ENCODE measurements at regions not wholly inside any gene's neighbourhood (a gene's known extent, or its start where the extent isn't known, plus 50 kb on each side); places are given as distances from the start of the nearest gene placed in this dataset.
"Not testable (repeated sequence)": the region's sequence is repeated elsewhere in the genome, so short reads cannot be mapped to it uniquely, and the experiment has no call there.

DNA sequence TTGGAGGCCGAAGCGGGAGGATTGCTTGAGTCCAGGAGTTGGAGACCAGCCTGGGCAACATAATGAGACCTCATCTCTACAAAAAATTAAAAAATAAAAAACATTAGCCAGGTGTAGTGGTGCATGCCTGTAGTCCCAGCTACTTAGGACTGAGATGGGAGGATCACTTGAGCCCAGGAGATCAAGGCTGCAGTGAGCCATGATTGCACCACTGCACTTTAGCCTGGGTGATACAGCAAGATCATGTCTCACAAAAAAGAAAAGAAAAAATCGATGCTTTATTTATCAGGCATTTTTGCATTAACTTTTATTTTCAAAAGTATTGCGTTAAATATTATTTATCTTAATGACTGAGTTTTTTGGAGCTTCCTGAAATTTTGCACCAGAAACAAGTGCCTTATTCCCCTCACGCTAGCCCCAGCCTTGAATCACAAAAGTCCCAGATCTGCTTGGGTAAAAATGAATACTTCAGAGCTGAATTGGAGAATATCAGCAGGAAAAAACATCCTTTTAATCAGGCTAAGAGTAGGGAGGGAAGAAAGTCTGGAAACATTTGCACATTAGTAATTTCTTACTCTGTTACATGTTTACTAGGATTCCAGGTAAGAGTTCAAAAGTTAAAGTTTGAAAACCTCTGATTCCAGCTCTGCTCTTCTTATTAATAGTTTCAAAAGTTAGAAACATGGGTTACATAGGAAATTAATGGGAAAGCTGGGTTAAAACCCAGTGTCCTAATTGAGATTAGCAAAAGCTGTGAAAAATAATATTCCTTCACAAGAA lies 111.4 kb upstream of the FOXN2 start:
- no peak overlapping the region for H3K4me3 ChIP-seq (ENCODE audit: low read depth, low read length)
- no peaks in the 10 kb centered on the region for H3K36me3 ChIP-seq (ENCODE audit: control insufficient read depth, insufficient read depth, low read length)
- TF ChIP-seq, protein P1, sequence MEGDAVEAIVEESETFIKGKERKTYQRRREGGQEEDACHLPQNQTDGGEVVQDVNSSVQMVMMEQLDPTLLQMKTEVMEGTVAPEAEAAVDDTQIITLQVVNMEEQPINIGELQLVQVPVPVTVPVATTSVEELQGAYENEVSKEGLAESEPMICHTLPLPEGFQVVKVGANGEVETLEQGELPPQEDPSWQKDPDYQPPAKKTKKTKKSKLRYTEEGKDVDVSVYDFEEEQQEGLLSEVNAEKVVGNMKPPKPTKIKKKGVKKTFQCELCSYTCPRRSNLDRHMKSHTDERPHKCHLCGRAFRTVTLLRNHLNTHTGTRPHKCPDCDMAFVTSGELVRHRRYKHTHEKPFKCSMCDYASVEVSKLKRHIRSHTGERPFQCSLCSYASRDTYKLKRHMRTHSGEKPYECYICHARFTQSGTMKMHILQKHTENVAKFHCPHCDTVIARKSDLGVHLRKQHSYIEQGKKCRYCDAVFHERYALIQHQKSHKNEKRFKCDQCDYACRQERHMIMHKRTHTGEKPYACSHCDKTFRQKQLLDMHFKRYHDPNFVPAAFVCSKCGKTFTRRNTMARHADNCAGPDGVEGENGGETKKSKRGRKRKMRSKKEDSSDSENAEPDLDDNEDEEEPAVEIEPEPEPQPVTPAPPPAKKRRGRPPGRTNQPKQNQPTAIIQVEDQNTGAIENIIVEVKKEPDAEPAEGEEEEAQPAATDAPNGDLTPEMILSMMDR (IDR thresholded peaks at IDR 0.05; ENCODE audit: insufficient read depth, low read length, poor library complexity, severe bottlenecking) = no peak
- no peak for DNase-seq (ENCODE audit: low read depth)
- H3K27me3 ChIP-seq (ENCODE audit: control insufficient read depth, insufficient read depth, low read length) = no peaks in the 10 kb centered on the region

DNA sequence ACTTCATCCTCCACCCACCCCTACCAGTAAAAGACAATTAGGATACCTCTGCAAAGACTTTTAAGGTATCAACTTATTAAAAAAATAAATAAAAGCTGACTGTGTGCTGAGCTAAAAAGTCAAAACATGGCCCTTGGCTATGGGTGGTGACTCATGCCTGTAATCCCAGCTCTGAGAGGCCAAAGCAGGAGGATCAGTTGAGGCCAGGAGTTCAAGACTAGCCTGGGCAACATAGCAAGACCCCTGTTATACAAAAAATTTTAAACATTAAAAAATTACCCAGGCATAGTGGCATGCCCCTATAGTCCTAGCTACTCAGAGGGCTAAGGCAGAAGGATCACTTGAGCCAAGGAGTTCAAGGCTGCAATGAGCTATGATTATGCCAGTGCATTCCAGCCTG lies 110.8 kb upstream of the FOXN2 start:
- TF ChIP-seq, protein P1 (IDR thresholded peaks at IDR 0.05; ENCODE audit: insufficient read depth, low read length, poor library complexity, severe bottlenecking) = no peak
- DNase-seq (ENCODE audit: low read depth) = no peak
- H3K27me3 ChIP-seq (ENCODE audit: control insufficient read depth, insufficient read depth, low read length) = no peaks in the 10 kb centered on the region
- no peak overlapping the region for H3K4me3 ChIP-seq (ENCODE audit: low read depth, low read length)
- H3K36me3 ChIP-seq (ENCODE audit: control insufficient read depth, insufficient read depth, low read length) = no peaks in the 10 kb centered on the region

DNA sequence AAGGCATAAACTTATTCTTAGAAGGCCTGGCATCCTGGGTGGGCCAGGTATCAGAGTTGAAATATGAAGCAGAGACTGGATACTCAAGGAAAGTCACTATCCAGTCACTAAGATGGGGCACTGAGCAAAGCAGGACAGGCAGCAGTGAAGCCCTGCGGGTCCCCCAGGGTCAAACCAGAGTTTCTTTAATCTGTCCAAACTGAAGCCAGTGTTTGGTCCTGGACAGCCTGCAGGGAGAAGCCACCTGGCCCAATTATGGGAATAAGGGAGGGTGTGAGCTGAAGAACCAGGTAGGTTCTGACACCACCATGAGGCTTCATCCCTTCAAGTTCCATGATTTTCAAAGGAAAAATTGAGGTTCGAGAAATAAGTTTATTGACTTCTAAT lies 109.7 kb upstream of the FOXN2 start:
- DNase-seq (ENCODE audit: low read depth) = no peak
- TF ChIP-seq, protein P1 (IDR thresholded peaks at IDR 0.05; ENCODE audit: insufficient read depth, low read length, poor library complexity, severe bottlenecking) = no peak
- H3K36me3 ChIP-seq (ENCODE audit: control insufficient read depth, insufficient read depth, low read length) = no peaks in the 10 kb centered on the region

DNA sequence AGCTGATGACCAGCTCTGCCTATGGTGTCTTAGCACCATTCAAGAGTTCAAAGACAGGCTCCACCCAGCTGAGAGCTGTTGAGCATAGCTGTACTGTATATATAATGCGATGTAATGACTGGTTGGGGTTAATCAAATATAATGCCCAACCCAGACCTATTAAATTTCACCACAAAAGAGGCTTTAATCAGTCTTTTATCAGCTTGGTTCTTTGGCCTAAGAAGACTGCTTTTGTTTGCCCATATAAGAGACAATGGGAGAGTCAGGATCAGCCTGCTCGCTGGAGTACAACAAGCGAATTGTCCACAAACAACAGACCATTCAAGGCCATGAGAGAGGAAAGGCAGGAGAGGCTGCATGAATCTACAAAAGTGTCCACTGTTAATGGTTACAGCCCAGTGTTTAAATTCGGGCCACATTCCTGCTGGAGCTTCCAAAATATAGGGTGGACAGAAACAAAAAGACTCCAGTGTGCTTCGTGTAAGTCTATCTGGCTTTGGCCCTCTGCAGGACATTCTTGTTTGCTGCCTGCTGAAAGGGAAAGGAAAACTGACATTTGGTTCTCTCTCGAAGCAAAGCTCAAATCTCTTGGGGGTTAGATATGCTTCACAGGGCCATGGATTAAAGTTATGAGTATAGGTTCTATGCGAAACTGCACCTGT lies 109.2 kb upstream of the FOXN2 start:
- H3K4me3 ChIP-seq (ENCODE audit: low read depth, low read length) = no peak overlapping the region
- DNase-seq (ENCODE audit: low read depth) = no peak
- TF ChIP-seq, protein P1 (IDR thresholded peaks at IDR 0.05; ENCODE audit: insufficient read depth, low read length, poor library complexity, severe bottlenecking) = no peak
- H3K27me3 ChIP-seq (ENCODE audit: control insufficient read depth, insufficient read depth, low read length) = no peaks in the 10 kb centered on the region
- no peaks in the 10 kb centered on the region for H3K36me3 ChIP-seq (ENCODE audit: control insufficient read depth, insufficient read depth, low read length)

More for the DNA sequence above, 109.7 kb upstream of the FOXN2 start:
- Histone ChIP-seq H3K4me3 (ENCODE audit: low read depth, low read length) (no peak overlapping the region), H3K27me3 (ENCODE audit: control insufficient read depth, insufficient read depth, low read length) (no peaks in the 10 kb centered on the region)

DNA sequence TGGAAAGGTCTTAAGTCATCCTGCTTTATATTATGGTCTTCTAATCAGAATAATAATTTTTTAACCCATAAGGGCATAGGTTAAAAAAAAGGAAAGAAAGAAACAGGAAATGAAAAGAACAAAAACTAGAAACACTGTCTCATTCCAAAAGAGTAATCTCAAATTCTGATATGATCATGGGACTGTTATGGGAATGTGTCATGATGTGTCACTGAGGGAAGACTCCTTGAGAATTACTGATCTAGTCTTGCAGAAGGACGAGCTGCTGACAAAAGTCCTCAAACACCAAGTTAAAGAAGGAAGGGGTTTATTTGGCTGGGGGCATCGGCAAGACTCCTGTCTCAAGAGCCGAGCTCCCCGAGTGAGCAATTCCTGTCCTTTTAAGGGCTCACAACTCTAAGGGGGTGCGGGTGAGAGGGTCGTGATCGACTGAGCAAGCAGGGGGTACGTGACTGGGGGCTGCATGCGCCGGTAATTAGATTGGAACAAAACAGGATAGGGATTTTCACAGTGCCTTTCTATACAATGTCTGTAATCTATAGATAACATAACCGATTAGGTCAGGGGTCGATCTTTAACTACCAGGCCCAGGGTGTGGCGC lies 108.3 kb upstream of the FOXN2 start:
- H3K36me3 ChIP-seq (ENCODE audit: control insufficient read depth, insufficient read depth, low read length); H3K4me3 ChIP-seq (ENCODE audit: low read depth, low read length); H3K27me3 ChIP-seq (ENCODE audit: control insufficient read depth, insufficient read depth, low read length); DNase-seq (ENCODE audit: low read depth): not testable (repeated sequence)

DNA sequence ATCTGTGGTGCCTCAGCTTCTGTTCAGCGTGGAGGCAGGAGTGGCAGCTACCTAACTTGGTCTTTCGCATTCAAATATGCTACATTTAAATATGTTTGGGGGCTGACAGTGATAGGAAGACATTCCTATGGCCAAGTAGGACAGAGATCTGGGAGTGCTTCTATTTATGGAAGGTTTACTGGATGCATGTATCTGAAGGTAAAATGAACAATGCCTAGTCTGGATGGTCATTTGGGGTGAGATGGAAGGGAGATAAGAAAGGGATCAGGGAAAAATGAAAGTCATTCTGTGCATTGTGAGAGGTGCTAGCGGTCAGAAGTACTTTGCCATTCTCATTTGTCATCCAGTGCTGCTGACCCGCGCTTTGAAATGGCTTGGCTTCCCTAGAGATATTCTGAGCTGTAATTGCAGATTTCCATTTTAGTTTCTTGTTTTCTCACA lies 107.3 kb upstream of the FOXN2 start:
- no peak for DNase-seq (ENCODE audit: low read depth)
- H3K27me3 ChIP-seq (ENCODE audit: control insufficient read depth, insufficient read depth, low read length) = no peaks in the 10 kb centered on the region
- no peak overlapping the region for H3K4me3 ChIP-seq (ENCODE audit: low read depth, low read length)
- H3K36me3 ChIP-seq (ENCODE audit: control insufficient read depth, insufficient read depth, low read length) = no peaks in the 10 kb centered on the region
- TF ChIP-seq, protein P1 (IDR thresholded peaks at IDR 0.05; ENCODE audit: insufficient read depth, low read length, poor library complexity, severe bottlenecking) = no peak

Data from kidney epithelial cell (primary cell).